ENCODE measurements at regions not wholly inside any gene's neighbourhood (a gene's known extent, or its start where the extent isn't known, plus 50 kb on each side); places are given as distances from the start of the nearest gene placed in this dataset.
"Not testable (repeated sequence)": the region's sequence is repeated elsewhere in the genome, so short reads cannot be mapped to it uniquely, and the experiment has no call there.

- no peak for DNase-seq
Measured at GRCh38 chr4:112776535-112776934, 139.6 kb downstream of the LARP7 start.

GRCh38 chr4:112778520-112778919 lies 141.6 kb downstream of the LARP7 start:
- DNase-seq = no peak

GRCh38 chr4:112793033-112793432 lies 156.1 kb downstream of the LARP7 start:
- DNase-seq = no peak

GRCh38 chr4:112800001-112800400 lies 163.1 kb downstream of the LARP7 start:
- DNase-seq = no peak

GRCh38 chr4:112801341-112801740 lies 164.4 kb downstream of the LARP7 start:
- no peak for DNase-seq

GRCh38 chr4:112802780-112803179 lies 165.8 kb downstream of the LARP7 start:
- DNase-seq = no peak

- DNase-seq = no peak
Measured at GRCh38 chr4:112807083-112807482, 170.1 kb downstream of the LARP7 start.

GRCh38 chr4:112808001-112808400 lies 171.1 kb downstream of the LARP7 start:
- DNase-seq = no peak

- no peak for DNase-seq
Measured at GRCh38 chr4:112813790-112814189, 176.8 kb downstream of the LARP7 start.

- DNase-seq = peak; percentile 11
Measured at GRCh38 chr4:112817933-112818593, 181.1 kb downstream of the LARP7 start.

- no peak for DNase-seq
Measured at GRCh38 chr4:112818594-112818965, 181.6 kb downstream of the LARP7 start.

GRCh38 chr4:112819729-112820128 lies 182.8 kb downstream of the LARP7 start:
- no peak for DNase-seq

GRCh38 chr4:112823156-112823555 lies 186.2 kb downstream of the LARP7 start:
- DNase-seq = no peak

GRCh38 chr4:112823606-112824005 lies 186.7 kb downstream of the LARP7 start:
- no peak for DNase-seq

GRCh38 chr4:112830753-112831386 lies 193.9 kb downstream of the LARP7 start:
- no peak for DNase-seq

- DNase-seq = no peak
Measured at GRCh38 chr4:112832493-112832892, 195.6 kb downstream of the LARP7 start.

GRCh38 chr4:112836895-112837294 lies 200.0 kb downstream of the LARP7 start:
- no peak for DNase-seq

- DNase-seq = not testable (repeated sequence)
Measured at GRCh38 chr4:112838015-112838414, 201.1 kb downstream of the LARP7 start.

- no peak for DNase-seq
Measured at GRCh38 chr4:112840061-112840460, 203.1 kb downstream of the LARP7 start.

- no peak for DNase-seq
Measured at GRCh38 chr4:112840619-112841018, 203.7 kb downstream of the LARP7 start.

GRCh38 chr4:112842513-112842912 lies 205.6 kb downstream of the LARP7 start:
- DNase-seq = no peak

GRCh38 chr4:112845386-112845785 lies 204.1 kb upstream of the ANK2 start:
- no peak for DNase-seq

- no peak for DNase-seq
Measured at GRCh38 chr4:112847045-112847444, 202.4 kb upstream of the ANK2 start.

GRCh38 chr4:112847781-112848180 lies 201.7 kb upstream of the ANK2 start:
- no peak for DNase-seq

- DNase-seq = no peak
Measured at GRCh38 chr4:112848911-112849310, 200.5 kb upstream of the ANK2 start.

Measured in CD4-positive, alpha-beta T cell treated with Interferon gamma for 1 hour (primary cell).